H9 (cell line): ENCODE measurements at regions not wholly inside any gene's neighbourhood (a gene's known extent, or its start where the extent isn't known, plus 50 kb on each side); places are given as distances from the start of the nearest gene placed in this dataset.

Source experiments
- DNase-seq: peaks from one replicate; pipeline ENCODE4 v3.0.0-alpha.2; 2017
- H2AFZ ChIP-seq: one replicate; pipeline ENCODE4 v1.6.1; 2013; ENCODE audit warnings: mild to moderate bottlenecking, low read length, control low read depth, moderate library complexity
- H2AK5ac ChIP-seq: 2 replicates; pipeline ENCODE4 v1.6.1; 2013; ENCODE audit warnings: low read length, control low read depth, mixed read lengths; ENCODE audit not compliant: insufficient read length
- H2BK120ac ChIP-seq: one replicate; pipeline ENCODE4 v1.6.1; 2013; ENCODE audit warnings: low read depth, mild to moderate bottlenecking, low read length, control low read depth, inconsistent platforms; ENCODE audit not compliant: poor library complexity, severe bottlenecking
- H2BK12ac ChIP-seq: 2 replicates; pipeline ENCODE4 v1.6.1; 2013; ENCODE audit warnings: low read length, control low read depth, mixed read lengths, low read depth; ENCODE audit not compliant: insufficient read length
- H2BK15ac ChIP-seq: 2 replicates; pipeline ENCODE4 v1.6.1; 2013; ENCODE audit warnings: low read depth, low read length, control low read depth
- H2BK20ac ChIP-seq: one replicate; pipeline ENCODE4 v1.6.1; 2013; ENCODE audit warnings: low read depth, mild to moderate bottlenecking, low read length, control low read depth, inconsistent platforms; ENCODE audit not compliant: poor library complexity, severe bottlenecking
- H2BK5ac ChIP-seq: 2 replicates; pipeline ENCODE4 v1.6.1; 2013; ENCODE audit warnings: low read length, control low read depth, mixed read lengths; ENCODE audit not compliant: insufficient read length
- H3K14ac ChIP-seq: 2 replicates; pipeline ENCODE4 v1.6.1; 2013; ENCODE audit warnings: low read length, control low read depth; ENCODE audit not compliant: insufficient read depth
- H3K18ac ChIP-seq: 2 replicates; pipeline ENCODE4 v1.6.1; 2013; ENCODE audit warnings: low read depth, mild to moderate bottlenecking, mixed read lengths, low read length, control low read depth; ENCODE audit not compliant: insufficient read length
- H3K23ac ChIP-seq: 2 replicates; pipeline ENCODE4 v1.6.1; 2013; ENCODE audit warnings: low read length, control low read depth, mixed read lengths, low read depth; ENCODE audit not compliant: insufficient read length
- H3K23me2 ChIP-seq: 2 replicates; pipeline ENCODE4 v1.6.1; 2013; ENCODE audit warnings: low read depth, mild to moderate bottlenecking, mixed read lengths, low read length, control low read depth; ENCODE audit not compliant: insufficient read length, poor library complexity, severe bottlenecking
- H3K27ac ChIP-seq: 2 replicates; pipeline ENCODE4 v1.5.1; 2013; ENCODE audit warnings: low read length, control low read depth, mixed read lengths, low read depth; ENCODE audit not compliant: insufficient read length
- H3K27me3 ChIP-seq: 2 replicates; pipeline ENCODE4 v1.6.1; 2013; ENCODE audit warnings: low read length, control low read depth, inconsistent platforms; ENCODE audit not compliant: insufficient read depth
- H3K4ac ChIP-seq: 2 replicates; pipeline ENCODE4 v1.6.1; 2013; ENCODE audit warnings: low read depth, mild to moderate bottlenecking, control low read depth, inconsistent platforms, low read length, moderate library complexity
- H3K4me1 ChIP-seq: 2 replicates; pipeline ENCODE4 v1.6.1; 2013; ENCODE audit warnings: low read length, control low read depth, inconsistent platforms; ENCODE audit not compliant: insufficient read depth
- H3K4me2 ChIP-seq: 2 replicates; pipeline ENCODE4 v1.6.1; 2013; ENCODE audit warnings: low read length, control low read depth, mixed read lengths; ENCODE audit not compliant: insufficient read length, insufficient read depth
- H3K56ac ChIP-seq: 2 replicates; pipeline ENCODE4 v1.6.1; 2013; ENCODE audit warnings: low read depth, mild to moderate bottlenecking, mixed read lengths, low read length, control low read depth; ENCODE audit not compliant: insufficient read length
- H3K79me1 ChIP-seq: 2 replicates; pipeline ENCODE4 v1.6.1; 2013; ENCODE audit warnings: low read depth, mild to moderate bottlenecking, moderate library complexity, low read length, control low read depth, inconsistent platforms; ENCODE audit not compliant: insufficient read depth, poor library complexity, severe bottlenecking
- H3K79me2 ChIP-seq: 2 replicates; pipeline ENCODE4 v1.6.1; 2013; ENCODE audit warnings: low read length, control low read depth, inconsistent platforms; ENCODE audit not compliant: insufficient read depth
- H3K9ac ChIP-seq: 2 replicates; pipeline ENCODE4 v1.6.1; 2013; ENCODE audit warnings: low read length, control low read depth, mixed read lengths; ENCODE audit not compliant: insufficient read length; ENCODE audit errors: extremely low read depth
- H3K9me3 ChIP-seq: one replicate; pipeline ENCODE4 v1.6.1; 2013; ENCODE audit warnings: low read depth, low read length, inconsistent platforms; ENCODE audit not compliant: control insufficient read depth
- H3T11ph ChIP-seq: one replicate; pipeline ENCODE4 v1.6.1; 2013; ENCODE audit warnings: mild to moderate bottlenecking, low read length, control low read depth, inconsistent platforms
- H4K20me1 ChIP-seq: one replicate; pipeline ENCODE4 v1.6.1; 2013; ENCODE audit not compliant: control insufficient read depth, insufficient read length, insufficient read depth
- H4K5ac ChIP-seq: 2 replicates; pipeline ENCODE4 v1.6.1; 2013; ENCODE audit warnings: low read depth, mild to moderate bottlenecking, mixed read lengths, low read length, control low read depth; ENCODE audit not compliant: insufficient read length
- H4K8ac ChIP-seq: replicated peaks from 2 replicates; pipeline ENCODE4 v1.6.1; 2013; ENCODE audit warnings: low read length, control low read depth, mixed read lengths, low read depth; ENCODE audit not compliant: insufficient read length
- H4K91ac ChIP-seq: 2 replicates; pipeline ENCODE4 v1.6.1; 2013; ENCODE audit warnings: low read depth, mild to moderate bottlenecking, moderate library complexity, mixed read lengths, low read length, control low read depth; ENCODE audit not compliant: insufficient read length
- H3K27ac Mint-ChIP-seq, 3 experiments: 2 replicates in 2 of 3; 3 replicates in 1 of 3; pipeline ENCODE4 v1.8.0; 2020 to 2021; ENCODE audit warnings: mixed read lengths in 3 of 3, mild to moderate bottlenecking in 1 of 3, moderate library complexity in 1 of 3
- H3K27me3 Mint-ChIP-seq: 2 replicates; pipeline ENCODE4 v1.8.0; 2021; ENCODE audit warnings: low read depth, mild to moderate bottlenecking, moderate library complexity, mixed read lengths
- H3K36me3 Mint-ChIP-seq, 3 experiments: 2 replicates in 2 of 3; 3 replicates in 1 of 3; pipeline ENCODE4 v1.8.0; 2020 to 2021; ENCODE audit warnings: low read depth in 3 of 3, mixed read lengths in 3 of 3; ENCODE audit not compliant: insufficient read depth in 1 of 3
- H3K4me1 Mint-ChIP-seq, 2 experiments: 2 replicates each; pipeline ENCODE4 v1.8.0; 2020; ENCODE audit warnings: mixed read lengths in 2 of 2
- H3K4me3 Mint-ChIP-seq, 2 experiments: 2 replicates in 1 of 2; 3 replicates in 1 of 2; pipeline ENCODE4 v1.8.0; 2020 to 2021; ENCODE audit warnings: mild to moderate bottlenecking in 2 of 2, mixed read lengths in 2 of 2, moderate library complexity in 1 of 2
- H3K9me3 Mint-ChIP-seq, 2 experiments: 2 replicates in 1 of 2; 3 replicates in 1 of 2; pipeline ENCODE4 v1.8.0; 2020; ENCODE audit warnings: mild to moderate bottlenecking in 2 of 2, mixed read lengths in 2 of 2, moderate library complexity in 1 of 2
- WGBS: extraction: QIAGEN DNeasy Blood & Tissue Kit; methylation state at CpG from one replicate; pipeline ENCODE4 v1.1.7; 2013; ENCODE audit warnings: missing lambda C conversion rate, low lambda C conversion rate, mixed read lengths; ENCODE audit not compliant: insufficient read length; ENCODE audit errors: extremely low coverage; 5-methylcytosine and 5-hydroxymethylcytosine counted together
- TF ChIP-seq, protein P1 (sequence below): fragments of 200-600 bp; sonication (generic); conservative IDR thresholded peaks from 3 replicates; pipeline ENCODE4 v1.8.0; 2021; ENCODE audit warnings: antibody characterized with exemption, mild to moderate bottlenecking

DNA sequence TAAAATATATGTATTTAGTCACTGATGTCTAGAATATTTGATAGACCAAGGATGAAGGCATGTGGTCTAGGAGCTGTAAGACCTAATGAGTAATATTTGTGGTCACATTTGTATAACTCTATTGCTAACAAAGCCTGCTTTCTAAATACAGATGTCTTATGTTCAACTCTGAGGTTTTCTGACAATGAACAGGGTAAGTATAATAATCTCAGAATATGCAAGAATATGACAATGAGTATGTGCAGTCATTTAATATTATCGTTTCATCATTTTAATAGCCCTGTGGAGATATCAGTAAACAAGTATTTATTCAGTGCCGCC lies 389.6 kb downstream of the LRIG3 start:
- Histone ChIP-seq H3K27ac (no peak overlapping the region), H4K20me1 (no peaks in the 10 kb centered on the region), H2BK120ac (no peak overlapping the region), H3K4me1 (no peaks in the 10 kb centered on the region), H3K79me2 (no peaks in the 10 kb centered on the region), H3K79me1 (no peaks in the 10 kb centered on the region), H3K9me3 (no peaks in the 10 kb centered on the region), H4K91ac (no peak overlapping the region), H3K23me2 (no peaks in the 10 kb centered on the region), H3K4me2 (no peak overlapping the region), H3T11ph (no peak overlapping the region), H2BK15ac (no peak overlapping the region), H3K27me3 (no peaks in the 10 kb centered on the region), H2AFZ (no peak overlapping the region), H2BK12ac (no peak overlapping the region), H2BK5ac (no peak overlapping the region), H4K8ac (no peak overlapping the region), H3K9ac (no peak overlapping the region), H3K14ac (no peak overlapping the region), H3K56ac (no peak overlapping the region), H2AK5ac (no peak overlapping the region), H3K4ac (no peak overlapping the region), H4K5ac (no peak overlapping the region), H3K23ac (no peak overlapping the region), H2BK20ac (no peak overlapping the region), H3K18ac (no peak overlapping the region)
- WGBS = no CpG with 5 or more reads among the region's 2 CpGs
- no peaks in the 10 kb centered on the region for H3K9me3 Mint-ChIP-seq
- no peaks in the 10 kb centered on the region for H3K27me3 Mint-ChIP-seq
- peaks cover 2% of the 10 kb centered on the region in 2 experiments; a peak in 3 of 4 replicates for H3K4me1 Mint-ChIP-seq
- no peaks in the 10 kb centered on the region for H3K36me3 Mint-ChIP-seq
- TF ChIP-seq, protein P1, sequence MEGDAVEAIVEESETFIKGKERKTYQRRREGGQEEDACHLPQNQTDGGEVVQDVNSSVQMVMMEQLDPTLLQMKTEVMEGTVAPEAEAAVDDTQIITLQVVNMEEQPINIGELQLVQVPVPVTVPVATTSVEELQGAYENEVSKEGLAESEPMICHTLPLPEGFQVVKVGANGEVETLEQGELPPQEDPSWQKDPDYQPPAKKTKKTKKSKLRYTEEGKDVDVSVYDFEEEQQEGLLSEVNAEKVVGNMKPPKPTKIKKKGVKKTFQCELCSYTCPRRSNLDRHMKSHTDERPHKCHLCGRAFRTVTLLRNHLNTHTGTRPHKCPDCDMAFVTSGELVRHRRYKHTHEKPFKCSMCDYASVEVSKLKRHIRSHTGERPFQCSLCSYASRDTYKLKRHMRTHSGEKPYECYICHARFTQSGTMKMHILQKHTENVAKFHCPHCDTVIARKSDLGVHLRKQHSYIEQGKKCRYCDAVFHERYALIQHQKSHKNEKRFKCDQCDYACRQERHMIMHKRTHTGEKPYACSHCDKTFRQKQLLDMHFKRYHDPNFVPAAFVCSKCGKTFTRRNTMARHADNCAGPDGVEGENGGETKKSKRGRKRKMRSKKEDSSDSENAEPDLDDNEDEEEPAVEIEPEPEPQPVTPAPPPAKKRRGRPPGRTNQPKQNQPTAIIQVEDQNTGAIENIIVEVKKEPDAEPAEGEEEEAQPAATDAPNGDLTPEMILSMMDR = no peak
- H3K27ac Mint-ChIP-seq = no peak overlapping the region
- DNase-seq = no peak
- H3K4me3 Mint-ChIP-seq = no peak overlapping the region
